GM18858 (cell line): ENCODE measurements at regions not wholly inside any gene's neighbourhood (a gene's known extent, or its start where the extent isn't known, plus 50 kb on each side); places are given as distances from the start of the nearest gene placed in this dataset.

Experiments used
- ATAC-seq: cut with Tn5 transposase; IDR thresholded peaks from one replicate; pipeline ENCODE4 v1.9.1; 2021; ENCODE audit not compliant: unreplicated experiment

DNA sequence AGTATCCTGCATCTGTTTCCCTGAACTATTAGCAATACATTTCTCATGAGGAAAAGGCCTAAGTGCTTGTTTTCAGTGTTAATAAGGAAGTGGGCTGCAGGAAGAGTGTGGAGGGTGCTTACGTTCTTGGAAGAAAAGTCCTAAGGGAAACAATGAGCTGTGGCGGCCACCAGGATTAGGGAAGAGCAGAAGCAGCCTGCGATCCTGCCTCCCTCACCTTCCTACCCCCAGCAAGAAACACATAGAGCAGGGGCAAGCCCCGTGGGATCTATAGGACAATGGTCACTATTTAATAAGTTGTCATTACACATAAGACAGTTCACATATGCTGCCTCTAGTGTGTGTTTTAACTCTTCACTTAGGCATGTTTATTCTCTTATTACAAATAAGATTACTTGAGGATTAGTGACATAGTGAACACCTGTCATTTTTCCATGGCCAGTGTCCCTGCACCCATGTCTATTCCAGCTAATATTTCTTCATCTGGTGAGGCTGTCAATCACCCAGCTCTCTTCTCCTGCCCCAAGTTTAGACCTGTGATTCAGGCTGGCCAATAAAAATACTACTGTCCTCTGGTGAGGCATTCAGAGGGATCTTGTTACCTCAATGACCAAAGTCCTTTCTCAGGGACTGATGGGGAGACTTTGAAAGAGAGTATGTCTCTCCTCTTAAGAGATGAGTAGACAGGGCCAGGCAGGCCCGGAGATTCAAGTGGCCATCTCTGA lies 510.9 kb upstream of the CELF4 start:
- no peak for ATAC-seq

- no peak for ATAC-seq
These were observed 508.8 kb upstream of the CELF4 start for GRCh38 chr18:38074298-38074876.

- no peak for ATAC-seq
These were observed 502.2 kb upstream of the CELF4 start for GRCh38 chr18:38067821-38068220.

GRCh38 chr18:38067086-38067485 lies 501.5 kb upstream of the CELF4 start:
- no peak for ATAC-seq

DNA sequence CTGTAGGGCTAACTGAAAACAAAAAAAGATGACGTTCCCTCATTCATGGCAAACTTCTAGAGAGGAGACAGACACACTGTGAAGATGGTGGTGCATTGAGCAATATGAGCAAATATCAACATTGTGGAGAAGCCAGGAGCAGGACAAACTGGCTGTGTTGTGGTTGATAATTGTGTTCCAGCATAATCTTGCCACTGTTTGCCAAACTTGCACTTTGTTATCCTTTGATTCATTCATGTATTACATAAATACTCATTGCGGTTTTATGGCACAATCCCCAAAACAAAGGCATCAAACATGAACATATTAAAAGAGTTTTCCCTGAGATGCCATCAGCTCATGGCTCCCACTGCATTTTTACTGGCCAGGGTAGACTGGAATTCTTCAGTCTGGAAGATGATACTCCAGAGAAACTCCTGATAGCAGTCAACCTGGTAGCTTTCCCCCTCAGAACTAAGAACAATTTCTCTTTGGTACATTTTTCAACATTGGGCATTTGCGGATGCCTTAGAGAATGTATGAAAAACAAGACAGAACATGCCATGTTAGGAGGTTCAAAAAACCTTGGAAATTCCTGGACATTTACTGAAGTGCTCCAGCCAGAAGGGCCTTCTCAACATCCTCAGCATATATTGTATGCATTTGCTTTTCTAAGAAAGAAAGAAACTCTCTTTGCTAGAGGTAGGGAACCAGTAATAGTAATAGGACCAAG lies 487.4 kb upstream of the CELF4 start:
- ATAC-seq, result no peak

DNA sequence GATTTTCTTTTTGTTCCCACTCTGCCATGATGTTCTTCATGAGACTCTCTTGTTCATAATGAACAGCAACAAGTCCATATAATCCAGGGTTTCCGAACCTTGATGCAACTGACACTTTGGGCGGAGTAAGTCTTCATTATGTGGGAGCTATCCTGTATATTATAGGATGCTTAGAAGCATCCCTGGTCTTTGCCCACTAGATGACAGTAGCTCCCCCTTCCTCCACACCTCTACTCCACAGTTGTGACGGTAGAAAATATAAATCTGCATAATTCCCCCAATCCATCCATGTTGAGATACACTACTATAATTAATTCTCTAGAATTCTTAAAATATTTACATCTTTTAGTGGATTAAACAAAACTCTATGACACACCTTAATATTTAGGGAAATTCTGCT lies 482.2 kb upstream of the CELF4 start:
- ATAC-seq, result no peak

GRCh38 chr18:38046651-38047050 lies 481.1 kb upstream of the CELF4 start:
- no peak for ATAC-seq

- ATAC-seq, result no peak
These were observed 480.2 kb upstream of the CELF4 start for GRCh38 chr18:38045845-38046244.

- ATAC-seq, result no peak
These were observed 476.8 kb upstream of the CELF4 start for GRCh38 chr18:38042211-38042890.

GRCh38 chr18:38038242-38038641 lies 472.6 kb upstream of the CELF4 start:
- no peak for ATAC-seq

DNA sequence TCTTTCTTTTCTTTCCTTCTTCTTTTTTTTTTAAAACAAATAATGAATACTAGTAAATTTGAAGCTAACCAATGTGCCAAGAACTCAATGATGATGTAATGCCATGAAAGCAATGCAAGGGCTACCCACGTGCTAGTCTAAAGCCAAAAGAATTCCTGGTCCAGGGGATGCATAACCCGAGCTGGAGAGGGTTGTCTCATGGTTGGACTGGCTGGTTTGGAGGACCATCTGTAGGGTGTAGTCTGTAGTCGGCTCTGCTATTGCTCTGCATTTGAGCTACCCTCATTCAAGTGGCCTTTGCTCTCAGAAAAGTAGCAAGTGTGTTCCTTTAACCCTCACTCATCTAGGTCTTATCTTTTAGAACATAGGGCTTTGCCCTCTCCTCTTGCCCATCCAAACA lies 469.6 kb upstream of the CELF4 start:
- no peak for ATAC-seq

GRCh38 chr18:38033282-38033681 lies 467.7 kb upstream of the CELF4 start:
- no peak for ATAC-seq

DNA sequence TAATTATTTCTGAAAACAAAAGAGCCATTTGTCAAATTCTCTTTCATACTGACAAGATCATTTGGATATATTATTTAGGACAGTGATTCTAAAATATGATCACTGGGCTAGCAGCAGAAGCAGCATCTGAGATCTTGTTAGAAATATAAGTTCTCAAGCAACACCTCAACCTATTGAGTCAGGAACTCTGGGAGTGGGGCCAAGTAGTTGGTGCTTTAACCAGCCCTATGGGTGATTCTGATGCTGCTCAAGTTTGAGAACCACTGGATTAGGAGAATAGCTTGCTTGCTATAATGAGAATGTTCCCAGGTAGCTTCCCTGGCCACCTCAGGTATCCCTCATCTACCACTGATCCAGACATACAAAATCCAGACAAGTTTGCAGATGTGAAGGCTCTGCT lies 466.9 kb upstream of the CELF4 start:
- no peak for ATAC-seq

DNA sequence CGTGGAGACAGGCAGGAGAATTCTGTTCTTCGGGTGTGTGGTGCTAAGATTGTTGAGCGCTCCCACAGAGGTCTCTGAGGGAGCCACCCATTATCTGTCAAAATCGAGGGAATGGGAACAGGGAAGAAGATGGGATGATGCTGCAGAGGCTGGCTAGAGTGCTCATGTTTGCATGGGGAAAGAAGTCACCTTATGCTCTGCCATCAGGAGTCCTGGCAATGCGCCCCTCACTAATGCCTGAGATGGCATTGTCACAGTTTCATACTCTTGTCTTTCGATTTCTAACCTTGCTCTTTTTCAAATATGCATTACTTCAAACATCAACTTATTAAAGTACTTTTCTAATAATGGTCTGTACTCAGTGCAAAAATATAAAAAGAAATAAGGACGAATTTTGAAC lies 463.3 kb upstream of the CELF4 start:
- ATAC-seq, result no peak

DNA sequence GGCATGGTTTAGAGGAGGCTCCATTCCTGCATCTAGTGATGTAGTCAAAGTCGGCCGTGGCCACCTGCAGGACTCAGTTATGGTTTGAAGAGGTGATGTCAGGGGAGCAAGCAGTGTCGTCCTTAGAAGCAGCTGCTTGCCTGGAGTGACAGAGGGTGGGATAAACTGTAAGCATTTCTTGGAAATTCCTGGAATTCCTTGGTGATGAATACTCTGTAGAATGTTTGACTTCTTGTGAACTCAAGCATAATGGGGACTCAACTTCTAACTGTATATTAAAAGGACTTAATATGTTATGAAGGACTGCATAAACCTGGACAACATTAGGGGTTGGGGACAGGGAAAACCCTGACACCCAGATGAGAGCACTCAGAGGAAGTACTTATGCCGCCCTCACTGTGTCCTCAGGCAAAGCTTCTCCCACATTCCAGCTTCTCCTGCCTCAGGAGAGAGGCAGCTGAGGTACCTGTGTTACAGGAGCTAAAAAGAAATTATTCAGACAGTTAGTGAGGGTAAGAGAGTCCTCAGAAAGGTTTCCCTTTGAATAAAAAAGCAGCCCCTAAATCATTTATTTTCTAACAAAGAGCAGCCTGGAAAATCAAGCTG lies 459.9 kb upstream of the CELF4 start:
- ATAC-seq, result no peak

DNA sequence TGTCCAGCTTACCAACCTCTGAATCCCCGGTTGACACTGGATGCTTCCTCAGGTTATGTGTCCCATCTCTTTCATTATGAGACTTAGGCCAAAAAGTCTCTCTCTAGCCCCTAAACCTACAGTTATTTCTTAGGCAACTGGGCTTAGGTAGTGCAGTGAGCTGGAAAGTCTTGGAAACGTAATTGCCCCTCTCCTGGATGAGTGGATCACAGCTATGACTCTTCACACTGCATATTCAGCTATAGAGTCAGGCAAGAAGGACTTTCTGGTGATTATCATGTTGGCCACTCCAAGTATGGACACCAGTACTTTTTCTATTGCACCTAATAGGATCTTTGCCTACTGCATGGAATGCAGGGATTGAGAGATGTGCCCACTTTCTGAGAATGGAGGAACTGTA lies 458.3 kb upstream of the CELF4 start:
- no peak for ATAC-seq

GRCh38 chr18:38022234-38022633 lies 456.6 kb upstream of the CELF4 start:
- ATAC-seq, result no peak

- ATAC-seq, result no peak
These were observed 453.7 kb upstream of the CELF4 start for GRCh38 chr18:38019292-38019691.

GRCh38 chr18:38010971-38011857 lies 445.6 kb upstream of the CELF4 start:
- ATAC-seq, result no peak

DNA sequence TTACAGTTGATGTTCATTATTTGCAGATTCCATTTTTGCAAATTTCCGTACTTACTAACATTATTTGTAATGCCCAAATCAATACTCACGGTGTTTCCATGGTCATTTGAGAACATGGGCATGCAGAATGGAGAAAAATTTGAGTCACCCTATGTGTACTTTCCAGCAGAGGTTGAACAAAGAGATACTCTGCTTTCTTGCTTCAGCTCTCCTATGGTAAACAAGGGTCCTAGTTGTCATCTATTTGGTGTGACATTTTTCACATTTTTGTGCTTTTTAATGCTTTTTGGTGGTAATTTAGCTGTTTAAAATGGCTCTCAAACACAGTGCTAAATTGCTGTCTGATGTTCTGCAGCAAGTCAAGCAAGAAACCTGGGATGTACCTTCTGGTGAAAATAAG lies 444.4 kb upstream of the CELF4 start:
- ATAC-seq, result no peak
